Duodenal mucosa (tissue), 2 donors: ENCODE measurements at regions not wholly inside any gene's neighbourhood (a gene's known extent, or its start where the extent isn't known, plus 50 kb on each side); places are given as distances from the start of the nearest gene placed in this dataset.

ENCODE experiments used
- H3K27ac ChIP-seq: one replicate; pipeline ENCODE4 v1.7.0; 2013; ENCODE audit warnings: low read depth, low read length
- H3K27me3 ChIP-seq, 2 donors: one replicate each; pipeline ENCODE4 v1.7.0; 2013; ENCODE audit warnings: low read length in 2 of 2, control low read depth in 1 of 2; ENCODE audit not compliant: insufficient read depth in 2 of 2, control insufficient read depth in 1 of 2
- H3K36me3 ChIP-seq, 2 donors: one replicate each; pipeline ENCODE4 v1.7.0; 2013; ENCODE audit warnings: low read length in 2 of 2, control low read depth in 1 of 2; ENCODE audit not compliant: insufficient read depth in 2 of 2, control insufficient read depth in 1 of 2
- H3K4me1 ChIP-seq, 2 donors: one replicate each; pipeline ENCODE4 v1.7.0; 2013; ENCODE audit warnings: low read length in 2 of 2, control low read depth in 1 of 2; ENCODE audit not compliant: insufficient read depth in 2 of 2, control insufficient read depth in 1 of 2
- H3K4me3 ChIP-seq, 2 donors: one replicate each; pipeline ENCODE4 v1.7.0; 2013; ENCODE audit warnings: low read length in 2 of 2, low read depth in 1 of 2
- H3K9ac ChIP-seq, 2 donors: one replicate each; pipeline ENCODE4 v1.7.0; 2013; ENCODE audit warnings: low read length in 2 of 2, low read depth in 1 of 2
- H3K9me3 ChIP-seq, 2 donors: one replicate each; pipeline ENCODE4 v1.7.0; 2013; ENCODE audit warnings: low read length in 2 of 2, control low read depth in 1 of 2; ENCODE audit not compliant: control insufficient read depth in 1 of 2

- no peak overlapping the region for H3K4me3 ChIP-seq
- no peak overlapping the region for H3K27ac ChIP-seq
- H3K27me3 ChIP-seq: no peaks in the 10 kb centered on the region
- peaks cover 3 to 5% of the 10 kb centered on the region in 2 donors for H3K9me3 ChIP-seq
- no peak overlapping the region for H3K9ac ChIP-seq
- no peaks in the 10 kb centered on the region for H3K36me3 ChIP-seq
- H3K4me1 ChIP-seq: no peaks in the 10 kb centered on the region
These were observed 152.9 kb upstream of the NDN start for GRCh38 chr15:23839893-23840474.

- Histone ChIP-seq H3K36me3 (no peaks in the 10 kb centered on the region), H3K27me3 (no peaks in the 10 kb centered on the region), H3K9me3 (peaks cover 0 to 5% of the 10 kb centered on the region in 2 donors), H3K4me1 (no peaks in the 10 kb centered on the region), H3K27ac (no peak overlapping the region), H3K9ac (no peak overlapping the region), H3K4me3 (no peak overlapping the region)
These were observed 159.1 kb upstream of the NDN start for GRCh38 chr15:23846218-23846617.

GRCh38 chr15:23850666-23851065 is 163.6 kb upstream of the NDN start:
- Histone ChIP-seq H3K4me3 (no peak overlapping the region), H3K9ac (no peak overlapping the region), H3K27me3 (no peaks in the 10 kb centered on the region), H3K4me1 (no peaks in the 10 kb centered on the region), H3K27ac (no peak overlapping the region), H3K36me3 (no peaks in the 10 kb centered on the region), H3K9me3 (peaks cover 2 to 5% of the 10 kb centered on the region in 2 donors)

GRCh38 chr15:23851921-23852320 is 164.8 kb upstream of the NDN start:
- Histone ChIP-seq H3K9ac (no peak overlapping the region), H3K4me1 (no peaks in the 10 kb centered on the region), H3K9me3 (peaks cover 2 to 5% of the 10 kb centered on the region in 2 donors), H3K4me3 (no peak overlapping the region), H3K36me3 (no peaks in the 10 kb centered on the region), H3K27me3 (no peaks in the 10 kb centered on the region), H3K27ac (no peak overlapping the region)

- Histone ChIP-seq H3K27me3 (no peaks in the 10 kb centered on the region), H3K4me3 (no peak overlapping the region), H3K9me3 (peaks cover 2 to 5% of the 10 kb centered on the region in 2 donors), H3K9ac (no peak overlapping the region), H3K36me3 (no peaks in the 10 kb centered on the region), H3K4me1 (no peaks in the 10 kb centered on the region), H3K27ac (no peak overlapping the region)
These were observed 166.2 kb upstream of the NDN start for GRCh38 chr15:23853286-23853685.

GRCh38 chr15:23854203-23854911 is 167.3 kb upstream of the NDN start:
- H3K4me3 ChIP-seq: no peak overlapping the region
- H3K9me3 ChIP-seq: peaks cover 2 to 5% of the 10 kb centered on the region in 2 donors
- no peak overlapping the region for H3K9ac ChIP-seq
- H3K4me1 ChIP-seq: no peaks in the 10 kb centered on the region
- no peak overlapping the region for H3K27ac ChIP-seq
- no peaks in the 10 kb centered on the region for H3K27me3 ChIP-seq
- no peaks in the 10 kb centered on the region for H3K36me3 ChIP-seq

- Histone ChIP-seq H3K9ac (no peak overlapping the region), H3K27ac (no peak overlapping the region), H3K4me1 (no peaks in the 10 kb centered on the region), H3K4me3 (no peak overlapping the region), H3K27me3 (no peaks in the 10 kb centered on the region), H3K9me3 (peaks cover 2 to 5% of the 10 kb centered on the region in 2 donors), H3K36me3 (no peaks in the 10 kb centered on the region)
These were observed 168.0 kb upstream of the NDN start for GRCh38 chr15:23854912-23855659.

GRCh38 chr15:23855947-23856346 is 168.8 kb upstream of the NDN start:
- H3K27ac ChIP-seq: no peak overlapping the region
- no peak overlapping the region for H3K4me3 ChIP-seq
- H3K4me1 ChIP-seq: no peaks in the 10 kb centered on the region
- no peaks in the 10 kb centered on the region for H3K27me3 ChIP-seq
- H3K9me3 ChIP-seq: peaks cover 4 to 5% of the 10 kb centered on the region in 2 donors
- H3K36me3 ChIP-seq: no peaks in the 10 kb centered on the region
- no peak overlapping the region for H3K9ac ChIP-seq

GRCh38 chr15:23857028-23857641 is 170.0 kb upstream of the NDN start:
- Histone ChIP-seq H3K27ac (no peak overlapping the region), H3K27me3 (no peaks in the 10 kb centered on the region), H3K9me3 (peaks cover 0 to 4% of the 10 kb centered on the region in 2 donors), H3K9ac (no peak overlapping the region), H3K36me3 (no peaks in the 10 kb centered on the region), H3K4me1 (no peaks in the 10 kb centered on the region), H3K4me3 (no peak overlapping the region)

GRCh38 chr15:23859008-23859407 is 171.9 kb upstream of the NDN start:
- no peaks in the 10 kb centered on the region for H3K4me1 ChIP-seq
- H3K36me3 ChIP-seq: no peaks in the 10 kb centered on the region
- peaks cover 0 to 4% of the 10 kb centered on the region in 2 donors for H3K9me3 ChIP-seq
- H3K27ac ChIP-seq: no peak overlapping the region
- no peaks in the 10 kb centered on the region for H3K27me3 ChIP-seq
- no peak overlapping the region for H3K9ac ChIP-seq
- no peak overlapping the region for H3K4me3 ChIP-seq
